ENCODE measurements at regions not wholly inside any gene's neighbourhood (a gene's known extent, or its start where the extent isn't known, plus 50 kb on each side); places are given as distances from the start of the nearest gene placed in this dataset.
A peak's percentile ranks its signal among the peaks of the same experiment; 100 is the strongest.
"Not testable (repeated sequence)": the region's sequence is repeated elsewhere in the genome, so short reads cannot be mapped to it uniquely, and the experiment has no call there.

- H3K27ac ChIP-seq, result no peak overlapping the region
- H3K4me3 ChIP-seq, result no peak overlapping the region
- ATAC-seq, result no peak
- H3K36me3 ChIP-seq, result no peaks in the 10 kb centered on the region
- no peak for TF ChIP-seq CTCF (IDR thresholded peaks at IDR 0.05)
- H3K27me3 ChIP-seq (ENCODE audit: low read depth), result no peaks in the 10 kb centered on the region
- intact Hi-C loops (cut with DNase I), result no loop called here
- DNase-seq, result no peak
- no peaks in the 10 kb centered on the region for H3K9me3 ChIP-seq
- H3K4me1 ChIP-seq, result no peaks in the 10 kb centered on the region
Observed at GRCh38 chr16:86256995-86257394, 253.3 kb upstream of the FOXF1 start.

- no peak for TF ChIP-seq CTCF (IDR thresholded peaks at IDR 0.05)
- H3K27ac ChIP-seq, result no peak overlapping the region
- H3K36me3 ChIP-seq, result no peaks in the 10 kb centered on the region
- H3K27me3 ChIP-seq (ENCODE audit: low read depth), result no peaks in the 10 kb centered on the region
- DNase-seq (no peak), ATAC-seq (no peak)
- H3K9me3 ChIP-seq, result no peaks in the 10 kb centered on the region
- intact Hi-C loops (cut with DNase I), result no loop called here
- no peaks in the 10 kb centered on the region for H3K4me1 ChIP-seq
- H3K4me3 ChIP-seq, result no peak overlapping the region
Observed at GRCh38 chr16:86257546-86257945, 252.8 kb upstream of the FOXF1 start.

- no peaks in the 10 kb centered on the region for H3K36me3 ChIP-seq
- peak overlapping the region; percentile 54 for H3K27ac ChIP-seq
- no peaks in the 10 kb centered on the region for H3K4me1 ChIP-seq
- DNase-seq (no peak), ATAC-seq (no peak)
- H3K4me3 ChIP-seq, result no peak overlapping the region
- no peaks in the 10 kb centered on the region for H3K27me3 ChIP-seq (ENCODE audit: low read depth)
- no peak for TF ChIP-seq CTCF (IDR thresholded peaks at IDR 0.05)
- H3K9me3 ChIP-seq, result no peaks in the 10 kb centered on the region
- intact Hi-C loops (cut with DNase I), result no loop called here
Observed at GRCh38 chr16:86258713-86259112, 251.6 kb upstream of the FOXF1 start.

GRCh38 chr16:86259499-86259898, 250.8 kb upstream of the FOXF1 start:
- H3K4me3 ChIP-seq, result no peak overlapping the region
- no peaks in the 10 kb centered on the region for H3K36me3 ChIP-seq
- peak overlapping the region; percentile 54 for H3K27ac ChIP-seq
- no peak for TF ChIP-seq CTCF (IDR thresholded peaks at IDR 0.05)
- ATAC-seq (no peak), DNase-seq (no peak)
- no peaks in the 10 kb centered on the region for H3K9me3 ChIP-seq
- H3K27me3 ChIP-seq (ENCODE audit: low read depth), result no peaks in the 10 kb centered on the region
- H3K4me1 ChIP-seq, result no peaks in the 10 kb centered on the region
- intact Hi-C loops (cut with DNase I), result no loop called here

GRCh38 chr16:86261379-86261778, 248.9 kb upstream of the FOXF1 start:
- no peaks in the 10 kb centered on the region for H3K4me1 ChIP-seq
- H3K9me3 ChIP-seq, result no peaks in the 10 kb centered on the region
- no peaks in the 10 kb centered on the region for H3K36me3 ChIP-seq
- no peak overlapping the region for H3K27ac ChIP-seq
- ATAC-seq (no peak), DNase-seq (no peak)
- H3K4me3 ChIP-seq, result no peak overlapping the region
- TF ChIP-seq CTCF (IDR thresholded peaks at IDR 0.05), result no peak
- H3K27me3 ChIP-seq (ENCODE audit: low read depth), result no peaks in the 10 kb centered on the region
- intact Hi-C loops (cut with DNase I), result no loop called here

- ATAC-seq; H3K4me1 ChIP-seq; H3K4me3 ChIP-seq; H3K27ac ChIP-seq; H3K36me3 ChIP-seq; H3K27me3 ChIP-seq (ENCODE audit: low read depth); intact Hi-C loops (cut with DNase I); H3K9me3 ChIP-seq; DNase-seq: not testable (repeated sequence)
Observed at GRCh38 chr16:86267657-86268056, 242.7 kb upstream of the FOXF1 start.
